SU-DHL-6 (cell line): ENCODE measurements at regions not wholly inside any gene's neighbourhood (a gene's known extent, or its start where the extent isn't known, plus 50 kb on each side); places are given as distances from the start of the nearest gene placed in this dataset.

Experiments
- CTCF ChIP-seq: fragments of 200-600 bp; sonication (generic); IDR thresholded peaks from one replicate; pipeline ENCODE4 v1.5.1; 2017; ENCODE audit warnings: antibody characterized with exemption, mild to moderate bottlenecking, low read length, moderate library complexity; ENCODE audit not compliant: insufficient read depth, poor library complexity, severe bottlenecking
- EZH2phosphoT487 ChIP-seq: fragments of 200-600 bp; sonication (generic), shearing (Covaris generic); conservative IDR thresholded peaks from 2 replicates; pipeline ENCODE4 v1.6.1; 2018; ENCODE audit warnings: mild to moderate bottlenecking, antibody characterized with exemption, low read length, moderate library complexity, mixed read lengths

- TF ChIP-seq CTCF: no peak
- TF ChIP-seq EZH2phosphoT487: no peak
These were observed 79.3 kb downstream of the DNAJB9 start for GRCh38 chr7:108648989-108649388.
